ENCODE measurements at regions not wholly inside any gene's neighbourhood (a gene's known extent, or its start where the extent isn't known, plus 50 kb on each side); places are given as distances from the start of the nearest gene placed in this dataset.

DNA sequence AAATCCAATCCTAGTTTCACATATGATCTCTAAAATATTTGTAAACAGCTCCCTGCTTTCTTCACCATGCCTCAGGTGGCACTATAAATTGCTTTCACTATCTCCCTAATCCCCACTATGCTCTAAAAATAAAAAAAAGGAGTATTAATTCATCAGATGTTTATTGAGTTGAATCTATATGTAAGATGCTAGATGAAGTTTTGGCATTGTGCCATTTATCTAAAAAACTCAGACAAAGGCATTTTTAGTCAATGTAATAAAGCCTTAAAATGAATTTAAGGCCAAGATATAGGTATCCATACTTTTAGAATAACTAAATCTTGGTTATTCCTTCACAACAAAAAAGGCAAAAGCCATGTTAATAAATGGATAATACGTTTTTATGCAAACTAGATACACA lies 373.9 kb downstream of the ETS1 start:
- DNase-seq, result no peak

DNA sequence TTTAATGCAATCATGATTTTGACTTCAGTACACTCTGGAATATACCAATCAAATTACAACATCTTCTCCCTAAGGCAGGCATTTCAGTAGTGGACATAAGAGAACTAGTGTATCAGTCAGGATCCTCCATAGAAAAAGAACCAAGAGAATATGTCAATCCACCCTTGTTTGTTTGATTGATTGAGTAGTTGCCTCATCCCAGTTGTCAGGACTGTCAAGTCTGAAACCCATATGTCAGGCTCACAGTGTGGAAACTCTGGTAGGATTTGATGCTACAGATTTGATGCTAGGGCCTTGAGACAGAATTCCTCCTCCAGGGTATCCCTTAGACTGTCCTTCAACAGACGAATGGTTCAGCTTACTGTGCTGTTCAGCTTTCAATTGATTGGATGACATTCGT lies 375.0 kb downstream of the ETS1 start:
- no peak for DNase-seq

DNA sequence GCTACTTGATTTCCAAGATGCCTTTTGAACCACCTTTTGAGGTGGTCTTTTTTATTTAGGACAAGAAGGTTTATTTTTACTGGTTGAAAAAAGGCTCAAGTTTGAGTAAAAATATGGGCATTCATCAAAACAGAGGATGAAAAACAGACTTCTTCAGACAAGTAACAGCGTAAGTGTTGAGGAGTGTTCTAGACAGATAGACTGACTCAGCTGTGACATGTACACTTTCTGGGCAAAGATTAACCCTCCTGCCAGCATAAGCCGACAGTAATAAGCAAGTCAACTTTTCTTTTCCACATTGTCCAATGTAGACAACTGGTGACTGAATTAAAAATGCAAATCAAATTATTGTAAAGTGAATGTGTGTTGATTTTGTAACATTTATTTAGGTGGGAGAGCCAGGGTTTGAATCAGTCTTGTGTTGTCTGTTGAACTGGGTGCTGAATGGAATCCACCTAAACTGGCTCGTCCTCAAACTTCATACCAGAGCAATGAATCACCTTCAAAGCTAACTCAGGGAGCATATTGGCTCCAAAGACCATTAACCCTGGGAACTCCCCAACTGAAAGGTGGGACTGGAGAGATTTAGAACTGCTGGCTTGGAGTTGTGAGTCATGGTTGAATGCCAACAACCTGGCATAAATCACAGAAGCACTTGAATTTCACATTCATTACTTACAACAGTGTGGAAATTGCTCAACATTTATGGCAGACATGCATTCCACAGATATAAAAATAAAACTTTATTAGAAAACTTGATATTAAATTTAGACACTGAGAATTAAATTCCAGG lies 377.0 kb downstream of the ETS1 start:
- no peak for DNase-seq

DNA sequence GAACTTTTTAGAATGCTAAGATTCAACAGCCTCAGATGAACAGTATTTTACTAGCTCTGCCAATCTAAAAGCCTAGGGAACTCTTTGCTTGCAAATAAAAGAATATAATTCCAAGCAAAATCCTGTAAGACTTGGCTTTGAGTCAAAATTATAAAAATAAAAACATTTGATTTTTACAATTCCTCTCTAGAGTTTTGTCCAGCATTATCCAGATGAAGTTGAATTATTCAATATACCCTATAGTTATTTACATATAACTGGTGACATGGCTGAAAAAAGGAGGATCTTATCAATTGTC lies 378.3 kb downstream of the ETS1 start:
- no peak for DNase-seq

DNA sequence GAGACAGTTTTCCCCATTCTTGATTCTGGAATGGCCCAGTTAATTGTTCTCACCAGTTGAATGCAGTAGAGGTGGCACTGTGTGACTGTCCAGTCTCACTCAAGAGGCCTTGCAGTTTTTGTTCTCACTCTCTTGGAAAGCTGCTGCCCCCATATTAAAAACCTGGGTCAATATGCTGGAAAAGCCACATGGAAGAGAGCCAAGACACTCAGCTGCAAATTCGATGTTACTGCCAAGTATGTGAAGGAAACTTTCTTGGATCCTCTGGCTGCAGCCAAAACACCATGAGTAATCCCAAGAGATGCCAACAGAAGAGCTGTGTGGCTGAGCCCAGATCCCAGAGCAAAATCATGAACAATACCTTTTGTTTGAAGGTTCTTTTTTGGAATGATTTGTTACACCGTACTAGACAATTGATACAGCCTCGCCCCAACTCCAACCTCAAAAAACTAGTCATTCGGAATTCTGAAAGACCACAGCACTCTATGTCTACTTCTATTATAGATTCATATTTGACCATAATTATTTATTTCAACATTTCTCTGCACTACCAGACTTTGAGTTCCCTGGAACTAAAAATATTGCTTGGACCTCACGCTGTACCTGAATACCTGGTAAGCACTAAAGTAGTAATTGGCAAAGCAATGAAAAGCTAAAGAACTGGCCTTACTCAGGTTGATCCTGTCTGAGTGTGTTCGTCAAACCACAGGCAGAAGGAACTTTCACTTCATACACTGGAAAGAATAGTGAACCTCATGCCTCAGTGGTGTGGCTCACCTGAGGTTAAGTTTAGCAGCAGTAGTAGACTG lies 378.8 kb downstream of the ETS1 start:
- DNase-seq, result no peak

- DNase-seq, result no peak
These were observed 379.5 kb downstream of the ETS1 start for GRCh38 chr11:128207861-128208321.

DNA sequence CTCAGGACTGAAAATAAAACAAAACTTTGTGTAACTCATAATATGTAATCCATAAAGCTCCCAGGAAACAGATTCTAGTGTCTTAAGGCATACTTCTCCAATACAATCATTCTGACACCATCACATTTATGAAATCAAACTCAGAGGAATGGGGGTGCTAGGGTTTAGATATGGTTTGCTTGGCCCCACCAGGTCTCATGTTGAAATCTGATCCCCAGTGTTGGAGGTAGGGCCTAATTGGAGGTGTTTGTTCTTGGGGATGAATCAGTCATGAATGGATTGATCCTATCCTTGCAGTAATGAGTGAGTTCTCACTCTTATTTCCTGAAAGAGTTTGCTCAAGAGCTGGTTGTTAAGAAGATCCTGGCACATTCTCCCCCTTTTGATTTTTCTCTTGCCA lies 380.9 kb downstream of the ETS1 start:
- no peak for DNase-seq

DNA sequence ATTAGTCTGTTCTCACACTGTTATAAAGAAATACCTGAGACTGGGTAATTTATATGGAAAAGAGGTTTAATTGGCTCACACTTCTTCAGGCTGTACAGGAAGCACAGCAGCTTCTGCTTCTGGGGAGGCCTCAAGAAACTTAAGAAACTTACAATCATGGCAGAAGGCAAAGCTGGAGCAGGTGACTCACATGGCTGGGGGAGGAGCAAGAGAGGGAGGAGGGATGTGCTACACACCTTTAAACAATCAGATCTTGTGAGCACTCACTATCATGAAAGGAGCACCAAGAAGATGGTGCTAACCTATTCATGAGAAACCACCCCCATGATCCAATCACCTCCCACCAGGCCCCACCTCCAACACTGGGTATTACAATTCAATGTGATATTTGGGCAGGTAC lies 381.6 kb downstream of the ETS1 start:
- DNase-seq, result no peak

- no peak for DNase-seq
These were observed 382.5 kb downstream of the ETS1 start for GRCh38 chr11:128204898-128205297.

GRCh38 chr11:128201801-128202200 lies 385.6 kb downstream of the ETS1 start:
- DNase-seq, result no peak

DNA sequence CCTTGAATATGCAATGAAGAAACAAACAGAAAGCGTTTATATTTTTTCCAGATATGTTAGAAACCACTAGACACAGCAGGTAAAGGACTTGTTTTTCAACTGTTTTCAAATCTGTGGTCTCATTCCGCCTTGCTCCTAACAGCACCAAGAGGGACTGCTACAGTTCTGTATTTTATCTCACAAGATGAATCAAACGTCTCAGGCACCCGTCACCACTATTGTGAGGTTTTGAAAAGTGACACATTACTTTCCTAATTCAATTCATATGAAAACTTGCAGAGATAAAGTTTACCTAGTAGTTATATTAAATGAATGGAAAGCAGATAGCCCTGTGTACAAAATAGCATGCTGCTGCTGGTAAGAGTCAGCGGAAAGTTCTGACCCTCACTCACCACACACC lies 386.3 kb downstream of the ETS1 start:
- no peak for DNase-seq

- no peak for DNase-seq
These were observed 386.9 kb downstream of the ETS1 start for GRCh38 chr11:128200467-128200866.

GRCh38 chr11:128198216-128198772 lies 389.1 kb downstream of the ETS1 start:
- no peak for DNase-seq

DNA sequence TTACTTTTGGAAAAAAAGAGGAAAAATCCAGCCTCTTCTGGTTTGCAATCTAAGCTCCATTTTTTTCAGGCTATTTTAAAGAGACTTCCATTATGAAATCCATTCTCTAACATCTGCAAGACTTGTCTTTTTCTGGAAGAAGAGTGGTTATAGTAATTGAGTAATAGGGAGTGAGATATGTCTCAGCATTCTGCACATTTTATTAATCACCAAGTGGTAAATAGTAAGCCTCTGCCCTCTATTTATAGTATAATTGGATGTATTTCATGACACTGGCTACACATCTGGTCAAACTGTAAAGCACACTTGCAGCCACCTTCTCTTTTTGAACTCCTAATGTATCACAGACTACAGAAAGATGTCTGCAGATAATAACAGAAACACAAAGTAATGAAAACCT lies 391.1 kb downstream of the ETS1 start:
- no peak for DNase-seq

- DNase-seq, result no peak
These were observed 391.6 kb downstream of the ETS1 start for GRCh38 chr11:128195756-128196155.

- DNase-seq, result no peak
These were observed 392.2 kb downstream of the ETS1 start for GRCh38 chr11:128195057-128195751.

- no peak for DNase-seq
These were observed 393.1 kb downstream of the ETS1 start for GRCh38 chr11:128194216-128194615.

DNA sequence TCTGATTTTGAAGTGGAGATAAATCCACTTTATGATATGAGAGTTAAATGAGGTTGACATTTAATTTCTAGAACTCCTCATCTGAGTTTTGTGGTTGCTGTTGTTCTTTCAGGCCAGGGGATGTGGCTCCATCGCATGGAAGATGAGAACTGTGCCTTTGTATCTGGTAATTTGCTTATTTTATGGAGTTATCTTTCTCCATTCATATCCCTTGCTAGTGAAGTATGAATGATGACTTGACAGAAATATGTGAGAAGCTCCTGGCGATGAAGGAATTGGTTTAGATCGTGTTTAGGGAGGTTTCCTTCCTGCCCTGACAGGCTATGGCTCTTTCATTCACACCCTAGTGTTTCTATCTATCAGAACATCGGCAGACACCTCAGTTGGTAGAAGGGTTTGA lies 393.7 kb downstream of the ETS1 start:
- no peak for DNase-seq

- DNase-seq, result no peak
These were observed 397.0 kb downstream of the ETS1 start for GRCh38 chr11:128190312-128190711.

GRCh38 chr11:128189823-128190222 lies 397.5 kb downstream of the ETS1 start:
- no peak for DNase-seq

DNA sequence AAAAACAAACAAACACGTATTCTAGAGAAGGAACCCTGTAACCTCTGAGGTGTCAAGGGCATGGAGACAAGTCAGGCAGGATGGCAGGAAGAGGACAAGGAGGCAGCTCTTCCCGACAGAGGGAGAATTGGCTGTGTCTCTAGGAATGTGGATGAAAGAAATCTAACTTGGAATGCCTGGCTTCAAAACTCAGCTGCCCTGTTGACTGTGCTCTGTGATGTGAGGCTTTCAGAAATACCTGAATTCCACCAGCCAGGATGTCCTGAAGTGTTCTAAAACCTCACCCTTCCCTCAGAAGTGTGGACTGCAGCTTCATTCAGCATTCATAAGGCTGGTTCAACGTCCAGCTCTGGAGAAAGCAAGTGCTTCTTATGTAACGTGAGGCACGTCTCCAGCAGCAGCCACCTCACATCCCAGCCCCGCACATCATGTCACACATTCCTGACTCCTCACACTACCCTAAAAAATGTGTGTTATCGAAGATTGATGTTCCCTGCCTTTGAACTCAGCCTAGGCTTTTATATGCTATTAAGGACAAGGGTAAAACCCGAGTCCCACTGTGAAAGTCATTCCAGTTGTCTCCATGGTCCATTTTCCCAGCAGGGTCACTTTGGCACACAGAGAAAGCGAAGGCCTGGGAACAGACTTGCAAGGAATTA lies 398.9 kb downstream of the ETS1 start:
- DNase-seq, result no peak

DNA sequence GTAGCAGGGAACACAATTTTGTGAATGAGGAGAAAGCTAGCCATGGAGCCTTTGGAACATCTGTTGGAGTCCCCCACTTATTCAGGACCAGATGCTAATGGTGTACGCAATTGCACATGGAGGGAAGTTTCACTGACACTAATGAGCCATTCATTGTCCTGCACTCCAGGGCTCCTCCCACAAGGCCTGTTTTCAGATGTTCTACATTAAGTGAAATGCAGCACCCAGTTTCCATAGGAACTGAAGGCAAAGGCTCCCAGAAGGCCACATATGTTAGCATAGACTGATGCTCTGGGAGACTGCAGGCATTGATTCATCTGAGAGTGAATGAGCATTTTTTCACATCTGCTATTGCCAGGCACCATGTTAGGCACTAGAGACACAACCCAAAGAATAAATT lies 399.5 kb downstream of the ETS1 start:
- DNase-seq, result peak; percentile 31

GRCh38 chr11:128187377-128187776 lies 400.0 kb downstream of the ETS1 start:
- DNase-seq, result no peak

All from retina (tissue), 1 donor.